ENCODE measurements at regions not wholly inside any gene's neighbourhood (a gene's known extent, or its start where the extent isn't known, plus 50 kb on each side); places are given as distances from the start of the nearest gene placed in this dataset.

DNA sequence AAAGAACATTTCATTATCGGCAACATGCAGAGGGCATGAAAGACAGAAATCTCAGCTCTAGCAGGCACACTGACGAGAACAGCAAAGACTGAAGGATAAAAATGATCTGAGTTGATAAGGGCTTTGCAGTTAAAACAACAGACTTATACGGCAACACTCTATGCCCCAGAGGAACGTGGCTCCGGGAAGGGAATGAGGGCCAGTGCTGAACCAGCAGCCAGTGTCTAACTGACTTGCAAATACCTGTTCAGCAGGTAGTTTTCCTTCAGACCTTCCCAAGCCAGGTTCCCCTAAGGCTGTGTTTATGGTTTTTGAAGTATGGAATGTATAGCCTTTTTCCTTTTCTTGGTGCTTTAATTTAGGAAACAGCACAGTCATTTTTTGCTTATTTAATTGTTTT lies 121.3 kb upstream of the CDH18 start:
- no peak for DNase-seq

DNA sequence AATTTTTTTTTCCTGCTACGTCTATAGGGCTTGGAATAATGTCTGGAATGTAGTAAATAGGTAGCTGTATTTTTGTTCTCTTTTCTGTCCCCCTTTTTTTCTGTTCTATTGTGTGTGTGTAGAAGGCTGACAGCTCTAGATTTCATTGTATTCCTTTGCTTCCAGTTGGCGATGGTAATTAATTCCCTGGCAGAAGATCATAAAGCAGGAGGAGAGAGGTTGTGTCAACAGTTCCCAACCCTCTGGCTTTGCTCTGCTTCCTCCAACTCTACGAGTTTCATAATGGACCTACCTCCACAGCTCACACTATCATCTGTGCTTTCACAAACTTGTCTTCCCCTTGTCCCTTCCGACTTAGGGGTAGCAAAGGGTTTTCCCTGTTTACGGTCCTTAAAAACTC lies 117.9 kb upstream of the CDH18 start:
- no peak for DNase-seq

DNA sequence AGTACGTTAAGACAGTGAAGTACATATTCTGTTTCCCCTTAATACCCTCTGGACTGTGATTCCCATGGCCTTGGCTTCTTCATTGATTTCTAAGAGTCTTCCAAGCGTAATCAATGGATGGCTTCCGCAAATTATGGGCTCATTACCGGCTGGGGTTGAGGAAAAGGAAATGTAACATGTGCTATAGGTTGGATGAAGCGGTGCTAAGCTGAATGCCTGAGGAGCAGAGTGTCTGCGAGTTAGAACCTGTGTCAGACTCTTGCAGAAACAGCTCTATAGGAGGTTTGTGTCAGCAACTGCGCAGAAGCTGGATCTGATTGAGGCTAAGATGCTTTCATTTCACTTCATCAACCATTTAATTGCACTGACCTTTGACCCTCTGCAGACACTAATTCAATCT lies 114.3 kb upstream of the CDH18 start:
- DNase-seq = no peak

DNA sequence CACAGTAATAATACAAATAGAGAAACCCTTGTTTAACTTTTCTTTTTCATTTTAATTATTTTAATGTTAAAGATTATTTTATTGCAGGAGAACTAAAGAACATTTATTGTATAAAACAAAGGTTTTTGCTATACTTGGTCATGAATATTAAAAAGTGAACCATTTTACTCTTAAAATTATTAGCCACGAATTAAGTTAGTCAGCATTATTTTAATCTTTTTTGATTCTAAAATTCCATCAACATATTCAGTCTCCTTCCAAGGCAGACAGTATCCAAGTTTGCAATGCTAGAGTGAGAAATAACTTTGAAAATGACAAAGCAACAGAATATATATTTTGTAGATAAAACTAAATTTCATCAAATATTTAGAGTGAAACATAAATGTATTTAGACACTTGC lies 110.7 kb upstream of the CDH18 start:
- DNase-seq = no peak

DNA sequence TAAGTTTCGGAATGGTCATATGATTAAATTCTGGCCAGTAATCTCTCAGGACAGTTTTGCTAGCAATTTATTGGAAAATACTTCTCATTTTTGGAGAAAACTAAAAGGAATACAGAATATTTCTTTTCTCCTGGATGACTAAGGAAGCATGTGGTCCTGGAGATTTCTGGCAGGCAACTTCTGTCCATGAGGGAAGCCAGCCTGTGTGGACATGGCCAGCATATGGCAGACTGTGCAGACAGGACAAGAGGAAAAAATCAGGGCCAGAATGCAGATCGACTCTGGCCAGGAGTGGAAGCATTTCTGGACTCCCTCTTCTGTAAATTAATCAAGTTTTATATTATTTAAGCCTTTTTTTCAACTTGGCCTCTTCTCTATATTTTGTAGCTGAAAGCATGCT lies 100.4 kb upstream of the CDH18 start:
- no peak for DNase-seq

DNA sequence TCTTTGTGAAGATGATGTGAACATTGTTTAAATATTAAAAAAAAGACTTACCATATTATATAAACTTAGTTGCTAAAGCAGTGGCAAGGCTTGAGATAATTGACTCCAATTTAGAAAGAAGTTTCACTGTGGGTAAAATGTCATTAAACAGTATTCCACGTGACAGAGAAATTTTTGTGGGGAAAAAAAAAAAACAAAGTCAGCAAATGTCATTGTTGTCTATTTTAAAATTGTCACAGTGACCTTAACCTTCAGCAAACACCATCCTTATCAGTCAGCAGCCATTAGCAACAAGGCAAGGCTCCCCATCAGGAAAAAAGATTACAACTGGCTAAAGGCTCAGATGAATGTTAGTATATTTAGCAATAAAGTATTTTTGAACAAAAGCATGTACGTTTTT lies 99.3 kb upstream of the CDH18 start:
- DNase-seq = no peak

DNA sequence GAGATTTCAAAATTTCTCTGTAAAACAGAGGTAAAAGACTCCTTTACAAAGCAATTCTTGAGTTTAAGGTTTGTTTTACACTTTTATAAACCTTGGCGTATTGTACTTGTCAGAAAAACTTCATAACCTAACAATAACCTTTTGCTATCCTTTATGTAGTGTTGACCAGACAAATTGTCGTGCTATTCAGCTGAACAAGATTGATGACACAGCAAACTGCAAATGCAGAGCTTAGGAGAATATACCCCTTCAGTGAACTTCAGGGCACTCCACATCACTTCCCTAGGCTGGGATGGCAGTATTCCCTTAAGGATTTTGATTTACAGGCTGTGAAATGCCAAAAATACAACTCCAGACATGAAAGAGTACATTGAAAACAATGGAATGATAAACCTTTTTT lies 89.2 kb upstream of the CDH18 start:
- DNase-seq = no peak

DNA sequence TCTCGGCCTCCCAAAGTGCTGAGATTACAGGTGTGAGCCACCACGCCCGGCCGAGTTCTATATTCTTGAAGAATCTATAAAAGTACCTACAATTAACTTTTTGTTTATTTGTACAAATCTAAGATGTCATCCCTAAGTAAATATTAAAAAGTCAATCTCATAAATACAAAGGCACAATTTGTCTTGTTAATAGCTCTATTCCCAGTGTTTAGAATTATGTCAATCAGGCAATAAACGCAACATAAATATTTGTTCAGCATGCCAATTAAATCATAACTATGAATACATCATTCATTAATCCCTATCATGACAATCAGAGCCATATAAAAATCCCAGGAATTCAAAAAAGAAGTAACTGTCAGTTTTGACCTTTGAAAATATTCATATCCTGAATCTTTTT lies 68.9 kb upstream of the CDH18 start:
- DNase-seq = no peak

DNA sequence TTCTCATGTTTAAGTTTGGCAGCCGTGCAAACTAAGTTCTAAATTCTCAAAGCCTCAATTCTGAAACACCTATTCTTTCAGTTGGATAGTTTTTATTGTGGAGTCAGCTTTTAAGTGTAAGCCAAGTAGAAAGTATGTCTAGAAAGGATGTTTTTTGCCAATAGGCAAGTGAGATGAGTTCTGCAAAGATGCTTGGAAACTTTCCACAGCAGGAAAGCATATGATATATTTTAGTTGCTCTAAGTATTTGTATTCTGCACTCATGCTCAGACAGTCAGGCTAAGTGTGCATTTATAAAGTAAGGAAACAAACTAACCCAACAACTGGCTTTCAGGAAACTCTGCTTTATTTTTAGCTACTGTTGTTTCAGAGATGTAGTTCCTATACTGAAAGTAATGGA lies 67.3 kb upstream of the CDH18 start:
- no peak for DNase-seq

DNA sequence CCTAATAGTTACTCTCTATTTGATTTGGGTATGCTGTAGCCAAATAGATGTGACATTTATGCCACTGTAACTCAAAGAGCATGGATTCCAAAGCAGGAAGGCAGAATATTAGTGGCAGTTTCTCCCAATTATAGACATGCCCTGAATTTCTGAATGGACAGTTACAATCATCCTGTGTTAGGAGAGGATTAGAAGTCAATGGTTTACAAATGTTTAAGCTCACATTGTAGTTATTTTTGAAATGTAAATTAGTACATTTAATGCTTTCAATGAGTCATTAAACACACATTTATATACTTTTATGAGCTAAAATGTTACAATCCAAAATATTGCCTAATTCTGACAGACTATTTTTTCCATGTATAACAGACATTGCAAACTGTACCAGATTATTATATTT lies 62.3 kb upstream of the CDH18 start:
- DNase-seq = no peak

DNA sequence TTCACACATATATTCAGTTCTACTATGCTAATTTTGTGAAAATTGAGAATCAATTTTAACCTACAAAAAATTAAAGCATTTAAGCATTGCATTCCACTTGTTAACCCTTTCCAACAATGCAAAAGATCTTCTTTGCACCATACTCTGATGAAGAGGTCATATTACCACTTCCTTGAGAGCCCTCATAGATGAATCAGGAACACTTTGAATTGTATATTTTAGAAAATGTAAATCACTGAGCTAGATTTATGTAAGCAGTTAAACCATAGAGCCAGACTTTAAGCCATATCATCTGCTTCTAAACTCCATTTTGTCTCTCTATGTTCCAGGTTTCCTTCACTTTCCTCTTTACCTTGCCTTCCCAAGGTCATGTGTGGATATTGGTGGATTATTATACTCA lies 56.5 kb upstream of the CDH18 start:
- no peak for DNase-seq

DNA sequence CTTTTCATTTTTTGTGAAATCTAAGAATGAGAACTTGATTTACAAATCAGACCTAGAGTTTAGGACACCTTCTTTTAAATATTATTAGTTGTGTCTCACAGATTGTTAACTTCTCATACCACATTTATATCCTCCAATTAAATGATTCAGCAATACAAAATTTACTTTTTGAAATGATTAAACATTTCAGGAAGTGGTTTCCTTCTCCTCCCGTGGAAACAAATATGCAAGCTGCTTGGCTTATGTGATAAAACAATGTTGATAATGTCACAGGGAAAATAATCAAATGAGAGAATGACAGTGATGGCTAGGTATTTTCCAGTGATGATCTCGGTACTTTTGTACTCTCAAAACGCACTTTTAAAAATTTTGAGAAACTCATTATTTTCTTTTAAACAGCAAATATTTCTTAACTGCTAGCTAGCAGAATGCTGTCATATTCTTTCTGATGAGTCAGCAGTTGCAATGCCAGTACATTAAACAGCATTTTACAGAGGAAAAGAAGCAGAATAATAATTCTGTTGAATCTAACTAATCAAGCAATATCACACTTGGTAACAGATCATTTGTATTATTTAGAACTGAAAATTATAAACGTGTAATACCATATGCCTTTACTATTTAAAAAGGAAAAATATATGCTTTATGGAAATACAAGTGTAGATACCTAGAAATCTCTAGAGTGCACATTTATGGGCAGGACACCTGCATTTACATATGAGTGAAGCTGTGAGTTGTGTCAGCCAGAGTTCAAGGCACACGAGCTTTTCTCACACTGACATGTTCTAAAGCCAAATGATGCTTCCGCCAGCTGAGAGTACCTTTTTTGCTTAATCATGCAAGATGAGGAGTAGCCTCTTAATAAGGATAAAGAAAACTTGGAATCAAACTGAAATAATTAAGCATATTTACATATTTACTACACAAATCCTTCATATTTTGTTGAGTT lies 53.6 kb upstream of the CDH18 start:
- DNase-seq = no peak

DNA sequence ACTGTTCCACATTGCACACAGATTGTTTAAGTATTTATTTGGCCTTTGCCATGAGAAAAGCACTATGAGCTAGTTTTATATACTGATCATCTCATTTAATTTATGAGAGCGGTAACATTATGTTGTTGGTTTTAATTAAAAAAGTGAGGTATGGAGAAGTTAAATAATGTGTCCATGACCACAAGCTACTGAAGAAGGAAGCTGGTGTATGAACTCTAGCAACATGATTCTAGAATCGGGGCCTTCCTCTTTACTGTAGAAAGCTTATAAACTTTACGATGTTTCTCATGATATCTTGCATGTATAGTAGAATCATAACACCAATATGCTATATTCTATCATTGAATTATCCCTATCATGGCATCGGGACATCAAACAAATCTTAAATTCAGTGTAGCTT lies 52.9 kb upstream of the CDH18 start:
- DNase-seq = peak in 1 of 4 experiments; percentile 2
